GM12873 (cell line): ENCODE measurements at regions not wholly inside any gene's neighbourhood (a gene's known extent, or its start where the extent isn't known, plus 50 kb on each side); places are given as distances from the start of the nearest gene placed in this dataset.

Experiments
- CTCF ChIP-seq: IDR thresholded peaks from 2 replicates; pipeline ENCODE4 v1.5.1; 2012; ENCODE audit warnings: low read depth, mild to moderate bottlenecking, moderate library complexity, low read length, control low read depth; ENCODE audit not compliant: insufficient read depth; ENCODE audit errors: missing control alignments

- no peak for TF ChIP-seq CTCF
Measured at GRCh38 chr1:82073659-82074058, 272.9 kb downstream of the ADGRL2 start.

- no peak for TF ChIP-seq CTCF
Measured at GRCh38 chr1:82073071-82073470, 272.3 kb downstream of the ADGRL2 start.

- no peak for TF ChIP-seq CTCF
Measured at GRCh38 chr1:82065916-82066315, 265.2 kb downstream of the ADGRL2 start.

- TF ChIP-seq CTCF = no peak
Measured at GRCh38 chr1:82064691-82065090, 264.0 kb downstream of the ADGRL2 start.

GRCh38 chr1:82062206-82062605 is 261.5 kb downstream of the ADGRL2 start:
- no peak for TF ChIP-seq CTCF

- no peak for TF ChIP-seq CTCF
Measured at GRCh38 chr1:82059959-82060358, 259.2 kb downstream of the ADGRL2 start.

GRCh38 chr1:82057011-82057410 is 256.3 kb downstream of the ADGRL2 start:
- TF ChIP-seq CTCF = no peak
